ENCODE measurements at regions not wholly inside any gene's neighbourhood (a gene's known extent, or its start where the extent isn't known, plus 50 kb on each side); places are given as distances from the start of the nearest gene placed in this dataset.
A peak's percentile ranks its signal among the peaks of the same experiment; 100 is the strongest.
"Not testable (repeated sequence)": the region's sequence is repeated elsewhere in the genome, so short reads cannot be mapped to it uniquely, and the experiment has no call there.

GRCh38 chr4:15182600-15183220, 180.4 kb downstream of the CPEB2 start:
- Mint-ChIP-seq H3K27me3 (no peaks in the 10 kb centered on the region), H3K9me3 (no peaks in the 10 kb centered on the region), H3K4me3 (peak overlapping the region; percentile 43), H3K36me3 (ENCODE audit: low read depth) (no peaks in the 10 kb centered on the region), H3K4me1 (peaks cover 23% of the 10 kb centered on the region), H3K27ac (peak overlapping the region; percentile 70)
- DNase-seq, result peak; percentile 14
- peak; percentile 90 for ATAC-seq

- Mint-ChIP-seq H3K36me3 (ENCODE audit: low read depth) (no peaks in the 10 kb centered on the region), H3K4me3 (no peak overlapping the region), H3K27me3 (no peaks in the 10 kb centered on the region), H3K27ac (no peak overlapping the region), H3K9me3 (no peaks in the 10 kb centered on the region), H3K4me1 (peaks cover 34% of the 10 kb centered on the region)
- ATAC-seq (no peak), DNase-seq (no peak)
These were observed 183.9 kb downstream of the CPEB2 start for GRCh38 chr4:15186149-15186548.

DNA sequence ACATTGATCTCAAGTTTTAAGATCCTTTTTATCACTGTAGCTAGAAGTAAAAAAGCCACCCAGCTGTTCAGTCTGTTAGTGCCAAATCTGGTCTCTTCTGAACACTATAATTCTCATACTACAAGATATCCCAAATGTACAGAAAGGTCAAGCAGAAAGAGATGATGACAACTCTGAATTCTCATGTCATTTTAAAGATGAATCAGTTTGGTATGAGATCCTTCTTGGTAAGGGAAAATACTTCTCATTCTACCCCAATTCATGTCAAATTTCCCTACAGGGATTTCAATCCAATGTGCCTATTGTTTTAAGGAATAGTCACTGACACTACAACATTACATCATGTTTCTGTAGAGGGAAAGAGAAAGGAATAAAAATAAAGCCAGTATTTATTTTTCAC, 184.5 kb downstream of the CPEB2 start:
- Mint-ChIP-seq H3K27ac (no peak overlapping the region), H3K4me3 (no peak overlapping the region), H3K9me3 (no peaks in the 10 kb centered on the region), H3K36me3 (ENCODE audit: low read depth) (no peaks in the 10 kb centered on the region), H3K27me3 (no peaks in the 10 kb centered on the region), H3K4me1 (peaks cover 34% of the 10 kb centered on the region)
- DNase-seq (no peak), ATAC-seq (no peak)

DNA sequence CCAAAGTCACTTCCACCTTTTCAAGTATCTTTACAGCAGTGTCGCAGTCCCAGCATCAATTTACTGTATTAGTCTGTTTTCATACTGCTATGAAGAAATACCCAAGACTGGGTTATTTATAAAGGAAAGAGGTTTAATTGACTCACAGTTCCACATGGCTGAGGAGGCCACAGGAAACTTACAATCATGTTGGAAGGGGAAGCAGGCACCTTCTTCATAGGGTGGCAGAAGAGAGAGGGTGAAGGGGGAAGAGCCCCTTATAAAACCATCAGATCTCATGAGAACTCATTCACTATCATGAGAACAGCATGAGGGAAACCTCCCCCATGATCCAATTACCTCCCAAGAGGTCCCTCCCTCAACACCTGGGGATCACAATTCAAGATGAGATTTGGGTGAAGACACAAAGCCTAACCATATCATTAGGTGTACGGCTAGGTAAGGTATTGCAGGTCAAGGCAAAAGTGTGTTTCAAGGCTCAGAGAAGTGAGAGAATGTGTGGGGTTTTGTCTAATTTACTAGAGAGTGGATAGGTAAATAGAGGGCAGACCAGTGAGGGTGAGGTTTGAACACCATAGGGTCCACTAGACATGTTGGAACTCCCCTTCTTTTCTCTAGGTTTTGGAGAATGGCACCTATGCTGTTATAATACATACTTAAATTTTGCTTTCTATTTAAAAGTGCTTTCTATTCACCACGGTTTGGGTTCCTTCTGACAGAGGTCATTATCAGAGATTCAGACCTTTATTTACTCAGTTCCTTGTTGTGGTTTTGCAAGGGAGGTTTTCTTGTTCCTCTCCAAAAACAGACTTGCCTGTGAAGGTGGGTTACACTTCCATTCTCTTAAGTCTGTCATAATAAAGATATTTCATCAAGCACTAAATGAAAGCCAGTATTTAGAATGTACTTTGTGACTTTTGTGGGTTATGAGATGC, 186.6 kb downstream of the CPEB2 start:
- Mint-ChIP-seq H3K4me1 (peaks cover 19% of the 10 kb centered on the region), H3K27me3 (no peaks in the 10 kb centered on the region), H3K4me3 (no peak overlapping the region), H3K27ac (no peak overlapping the region), H3K9me3 (no peaks in the 10 kb centered on the region), H3K36me3 (ENCODE audit: low read depth) (no peaks in the 10 kb centered on the region)
- DNase-seq, result no peak
- no peak for ATAC-seq

DNA sequence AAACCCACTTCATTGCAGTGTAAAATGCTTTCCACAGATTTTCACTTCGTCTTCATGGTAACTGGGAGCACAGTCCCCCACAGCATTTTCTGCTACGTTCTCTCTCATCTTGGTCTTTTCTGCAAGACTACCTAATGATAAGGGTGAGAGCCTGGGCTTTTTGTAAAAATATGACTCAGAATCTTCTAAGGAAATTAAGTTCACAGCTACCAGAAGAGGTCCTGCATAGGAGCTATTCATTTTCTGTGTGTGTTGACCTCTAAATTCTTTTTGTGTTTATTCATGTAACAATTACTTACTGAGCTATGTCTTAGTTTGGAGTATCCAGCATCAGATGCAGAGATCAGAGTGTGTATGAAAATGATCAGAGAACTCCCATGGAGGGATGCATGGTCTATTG, 192.2 kb downstream of the CPEB2 start:
- no peaks in the 10 kb centered on the region for H3K36me3 Mint-ChIP-seq (ENCODE audit: low read depth)
- DNase-seq (no peak), ATAC-seq (peak; percentile 54)
- H3K27ac Mint-ChIP-seq, result no peak overlapping the region
- no peaks in the 10 kb centered on the region for H3K4me1 Mint-ChIP-seq
- H3K27me3 Mint-ChIP-seq, result no peaks in the 10 kb centered on the region
- no peak overlapping the region for H3K4me3 Mint-ChIP-seq
- H3K9me3 Mint-ChIP-seq, result no peaks in the 10 kb centered on the region

DNA sequence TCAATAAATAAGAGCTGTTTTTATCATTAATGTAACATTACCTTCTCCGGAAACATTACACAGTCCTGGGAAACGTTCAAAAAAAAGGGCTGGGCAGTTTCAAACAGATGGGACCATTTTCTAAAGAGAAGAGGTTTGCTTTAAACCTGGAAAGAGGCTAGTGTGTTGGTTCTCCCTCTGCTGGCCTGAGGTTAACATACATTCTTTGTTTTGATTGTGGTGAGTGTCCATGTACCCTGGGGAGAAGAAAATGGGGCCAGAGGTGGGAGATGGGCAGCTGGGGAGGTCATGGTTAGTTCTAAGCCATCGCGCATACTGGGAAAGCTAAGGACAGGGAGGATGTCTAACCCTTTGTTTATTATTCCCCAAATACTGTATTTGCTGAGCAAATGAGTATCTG, 194.7 kb downstream of the CPEB2 start:
- Mint-ChIP-seq H3K4me1 (peaks cover 6% of the 10 kb centered on the region), H3K27ac (no peak overlapping the region), H3K36me3 (ENCODE audit: low read depth) (no peaks in the 10 kb centered on the region), H3K27me3 (no peaks in the 10 kb centered on the region), H3K9me3 (no peaks in the 10 kb centered on the region), H3K4me3 (no peak overlapping the region)
- no peak for DNase-seq
- no peak for ATAC-seq

- Mint-ChIP-seq H3K4me3 (no peak overlapping the region), H3K4me1 (peaks cover 10% of the 10 kb centered on the region), H3K36me3 (ENCODE audit: low read depth) (no peaks in the 10 kb centered on the region), H3K27ac (no peak overlapping the region), H3K9me3 (no peaks in the 10 kb centered on the region), H3K27me3 (no peaks in the 10 kb centered on the region)
- ATAC-seq (no peak), DNase-seq (no peak)
These were observed 195.9 kb downstream of the CPEB2 start for GRCh38 chr4:15198070-15198727.

- Mint-ChIP-seq H3K36me3 (ENCODE audit: low read depth) (peaks cover 4% of the 10 kb centered on the region), H3K27ac (peak overlapping the region; percentile 59), H3K4me1 (peaks cover 10% of the 10 kb centered on the region), H3K27me3 (peaks cover 2% of the 10 kb centered on the region), H3K4me3 (no peak overlapping the region), H3K9me3 (peaks cover 20% of the 10 kb centered on the region)
- DNase-seq (no peak), ATAC-seq (peak; percentile 84)
These were observed 199.5 kb downstream of the CPEB2 start for GRCh38 chr4:15201782-15202181.

- Mint-ChIP-seq H3K4me3 (no peak overlapping the region), H3K4me1 (peaks cover 10% of the 10 kb centered on the region), H3K27me3 (peaks cover 4% of the 10 kb centered on the region), H3K9me3 (peaks cover 27% of the 10 kb centered on the region), H3K36me3 (ENCODE audit: low read depth) (peaks cover 10% of the 10 kb centered on the region), H3K27ac (no peak overlapping the region)
- DNase-seq, result no peak
- no peak for ATAC-seq
These were observed 200.2 kb downstream of the CPEB2 start for GRCh38 chr4:15202481-15202880.

GRCh38 chr4:15206526-15206925, 204.2 kb downstream of the CPEB2 start:
- not testable (repeated sequence) for H3K4me3 Mint-ChIP-seq, H3K4me1 Mint-ChIP-seq

DNA sequence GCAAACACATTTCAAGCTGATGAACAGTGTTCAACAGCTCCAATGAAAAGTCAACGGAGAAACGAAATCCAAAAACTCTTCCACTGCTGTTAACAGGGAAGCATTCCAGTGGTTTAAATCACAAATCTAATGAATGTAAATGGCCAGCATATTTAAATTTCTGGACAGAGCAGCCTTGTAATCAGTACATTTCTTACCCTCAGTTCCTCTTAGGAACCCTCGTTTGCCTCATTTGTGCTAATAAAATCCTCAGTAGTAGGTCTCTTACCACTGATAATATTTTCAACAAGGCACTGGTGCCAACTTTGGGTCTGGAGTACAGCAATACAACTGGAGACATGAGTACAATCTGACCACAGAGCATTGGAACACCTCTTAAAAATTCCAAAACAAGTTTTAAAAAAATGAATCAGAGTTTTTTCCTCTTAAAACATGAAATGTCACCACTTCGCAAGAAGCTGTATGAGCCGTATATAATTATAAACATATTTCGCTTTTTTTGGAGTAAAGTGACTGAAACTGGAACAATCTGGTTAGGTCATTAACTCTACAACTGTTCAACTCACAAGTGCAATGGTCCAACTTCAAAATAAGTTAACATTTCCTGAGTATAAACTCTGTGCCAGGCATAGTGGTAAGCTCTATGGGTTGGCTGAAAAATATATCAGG, 211.2 kb downstream of the CPEB2 start:
- Mint-ChIP-seq H3K27ac (no peak overlapping the region), H3K36me3 (ENCODE audit: low read depth) (no peaks in the 10 kb centered on the region), H3K4me1 (no peaks in the 10 kb centered on the region), H3K9me3 (no peaks in the 10 kb centered on the region), H3K27me3 (peaks cover 4% of the 10 kb centered on the region), H3K4me3 (no peak overlapping the region)
- ATAC-seq (no peak), DNase-seq (no peak)

More at GRCh38 chr4:15206526-15206925, 204.2 kb downstream of the CPEB2 start:
- DNase-seq; H3K27ac Mint-ChIP-seq; ATAC-seq; H3K36me3 Mint-ChIP-seq (ENCODE audit: low read depth); H3K27me3 Mint-ChIP-seq: not testable (repeated sequence)
- peaks cover 34% of the 10 kb centered on the region for H3K9me3 Mint-ChIP-seq

DNA sequence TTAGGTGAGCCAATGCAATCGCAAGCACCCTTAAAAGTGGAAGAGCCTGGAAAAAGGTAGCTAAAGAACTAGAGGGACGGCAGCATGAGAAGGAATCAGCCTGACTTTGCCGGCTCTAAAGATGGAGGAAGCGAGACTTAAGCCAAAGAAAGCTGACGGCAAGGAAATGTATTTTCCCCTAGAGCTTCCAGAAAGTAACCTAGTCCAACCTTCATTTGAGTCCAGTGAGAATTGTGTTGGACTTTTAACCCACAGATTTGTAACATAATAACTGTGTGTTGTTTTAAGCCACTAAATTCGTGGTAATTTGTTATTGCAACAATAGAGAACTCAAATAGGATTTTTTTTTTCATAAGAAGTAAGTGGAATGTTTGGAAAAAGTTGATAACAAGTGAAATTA, 212.7 kb upstream of the C1QTNF7 start:
- DNase-seq, result no peak
- Mint-ChIP-seq H3K4me3 (no peak overlapping the region), H3K4me1 (no peaks in the 10 kb centered on the region), H3K9me3 (no peaks in the 10 kb centered on the region), H3K36me3 (ENCODE audit: low read depth) (no peaks in the 10 kb centered on the region), H3K27ac (no peak overlapping the region), H3K27me3 (peaks cover 3% of the 10 kb centered on the region)
- ATAC-seq, result no peak

DNA sequence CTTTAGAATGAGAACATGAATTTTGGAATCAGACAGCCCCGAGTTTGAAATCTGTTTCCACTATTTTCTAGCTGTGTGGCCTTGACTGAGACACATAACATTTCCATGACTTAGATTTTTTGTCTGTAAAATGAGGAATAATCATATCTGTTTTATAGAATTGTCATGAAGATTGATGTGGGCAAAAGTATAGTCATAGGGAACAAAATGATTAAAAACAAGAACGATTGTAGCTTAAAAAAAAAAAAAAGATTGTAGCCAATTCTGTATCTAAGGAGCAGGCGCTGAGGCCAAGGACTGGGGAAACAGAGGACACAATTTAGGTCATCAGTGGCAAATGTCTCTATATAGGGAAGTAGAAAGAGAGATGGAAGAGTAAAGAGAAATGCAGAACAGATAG, 201.6 kb upstream of the C1QTNF7 start:
- Mint-ChIP-seq H3K4me1 (no peaks in the 10 kb centered on the region), H3K27ac (no peak overlapping the region), H3K9me3 (no peaks in the 10 kb centered on the region), H3K27me3 (no peaks in the 10 kb centered on the region), H3K4me3 (no peak overlapping the region), H3K36me3 (ENCODE audit: low read depth) (no peaks in the 10 kb centered on the region)
- no peak for ATAC-seq
- DNase-seq, result no peak

GRCh38 chr4:15231265-15232091, 196.4 kb upstream of the C1QTNF7 start:
- Mint-ChIP-seq H3K4me1 (peaks cover 34% of the 10 kb centered on the region), H3K27ac (no peak overlapping the region), H3K9me3 (no peaks in the 10 kb centered on the region), H3K27me3 (no peaks in the 10 kb centered on the region), H3K4me3 (no peak overlapping the region), H3K36me3 (ENCODE audit: low read depth) (no peaks in the 10 kb centered on the region)
- peak; percentile 82 for DNase-seq
- peak; percentile 69 for ATAC-seq
